HCT116 (cell line): ENCODE measurements at regions not wholly inside any gene's neighbourhood (a gene's known extent, or its start where the extent isn't known, plus 50 kb on each side); places are given as distances from the start of the nearest gene placed in this dataset.

Source experiments
- ATAC-seq: fragments of 200-7000 bp; cut with Tn5 transposase; 2 replicates; pipeline ENCODE4 v1.9.1; 2020; ENCODE audit warnings: mild to moderate bottlenecking, moderate library complexity
- BruUV-seq: library from RNA; stranded (reverse); fragments of 400-500 nt; replicated peaks from 2 replicates; lab custom pipeline; 2021; lab: Mats Ljungman, UMichigan
- CTCF ChIA-PET: fragments of 300-600 bp; sonication (Branson Sonifier 250); formaldehyde crosslinking; loops from one replicate; lab custom pipeline; 2021; ENCODE audit warnings: antibody characterized with exemption; lab: Charles Lee
- POLR2A ChIA-PET: fragments of 300-600, 350-600 bp; sonication (Branson Sonifier 250); formaldehyde crosslinking; loops from one replicate; lab custom pipeline; 2021; ENCODE audit warnings: antibody characterized with exemption; lab: Charles Lee
- RAD21 ChIA-PET, 2 experiments: fragments of 300-600 bp; sonication (Branson Sonifier 250); formaldehyde crosslinking; loops; one replicate each; lab custom pipeline; 2023; ENCODE audit warnings: low total read pairs in 2 of 2; ENCODE audit not compliant: uncharacterized antibody in 2 of 2, unreplicated experiment in 2 of 2, low non-redundant PET in 1 of 2; lab: Charles Lee
- DNase-seq: peaks from one replicate; pipeline ENCODE4 v3.0.0-alpha.2; 2010; ENCODE audit warnings: low read depth, low spot score
- H2AFZ ChIP-seq: fragments of 200-600 bp; shearing (Covaris generic), sonication (generic); 2 replicates; pipeline ENCODE4 v1.6.1; 2017; ENCODE audit warnings: low read depth, mixed run types, mixed read lengths, antibody characterized with exemption, low read length; ENCODE audit not compliant: poor library complexity, severe bottlenecking
- H3K27ac ChIP-seq: 2 replicates; pipeline ENCODE4 v1.5.1; 2012; ENCODE audit warnings: low read depth, low read length
- H3K27me3 ChIP-seq: fragments of 200-600 bp; sonication (generic); 2 replicates; pipeline ENCODE4 v1.6.1; 2016; ENCODE audit warnings: mixed run types, low read length, mixed read lengths; ENCODE audit not compliant: insufficient read depth
- H3K36me3 ChIP-seq, 2 experiments: fragments of 200-500 bp in 1 of 2; fragments of 200-600 bp in 1 of 2; sonication (Bioruptor generic) in 1 of 2; sonication (generic) in 1 of 2; 2 replicates each; pipeline versions ENCODE4 v1.5.1 to v1.6.1; 2014 to 2016; ENCODE audit warnings: low read length in 2 of 2, inconsistent platforms in 1 of 2, mixed read lengths in 1 of 2, mixed run types in 1 of 2; ENCODE audit not compliant: insufficient read depth in 2 of 2, control insufficient read depth in 1 of 2
- H3K4me1 ChIP-seq, 2 experiments: fragments of 200-600 bp in 1 of 2; sonication (generic) in 1 of 2; 2 replicates each; pipeline versions ENCODE4 v1.5.1 to v1.6.1; 2012 to 2017; ENCODE audit warnings: low read length in 2 of 2, inconsistent platforms in 1 of 2, mild to moderate bottlenecking in 1 of 2, mixed read lengths in 1 of 2, mixed run types in 1 of 2, moderate library complexity in 1 of 2; ENCODE audit not compliant: insufficient read depth in 2 of 2, control insufficient read depth in 1 of 2
- H3K4me2 ChIP-seq: fragments of 200-600 bp; sonication (generic); 2 replicates; pipeline ENCODE4 v1.6.1; 2017; ENCODE audit warnings: mixed run types, low read length, mixed read lengths
- H3K4me3 ChIP-seq, 2 experiments: fragments of 200-600 bp in 1 of 2; sonication (generic) in 1 of 2; replicated peaks in 1 of 2; 2 replicates each; pipeline ENCODE4 v1.5.1; 2011 to 2016; ENCODE audit warnings: low read length in 2 of 2, control low read depth in 1 of 2, low read depth in 1 of 2, mild to moderate bottlenecking in 1 of 2, mixed read lengths in 1 of 2, mixed run types in 1 of 2
- H3K79me2 ChIP-seq: fragments of 200-600 bp; sonication (generic); 2 replicates; pipeline ENCODE4 v1.6.1; 2017; ENCODE audit warnings: mild to moderate bottlenecking, mixed run types, low read length, moderate library complexity, mixed read lengths; ENCODE audit not compliant: insufficient read depth
- H3K9ac ChIP-seq: fragments of 200-600 bp; sonication (generic); 2 replicates; pipeline ENCODE4 v1.6.1; 2016; ENCODE audit warnings: low read length, mixed read lengths
- H3K9me2 ChIP-seq: fragments of 200-600 bp; sonication (generic), shearing (Covaris generic); 2 replicates; pipeline ENCODE4 v1.6.1; 2017; ENCODE audit warnings: mixed run types, mild to moderate bottlenecking, moderate library complexity; ENCODE audit not compliant: insufficient read depth
- H3K9me3 ChIP-seq, 2 experiments: fragments of 200-500 bp in 1 of 2; fragments of 200-600 bp in 1 of 2; sonication (Bioruptor generic) in 1 of 2; sonication (generic) in 1 of 2; 2 replicates each; pipeline ENCODE4 v1.6.1; 2014 to 2017; ENCODE audit warnings: low read length in 2 of 2, mixed read lengths in 2 of 2, inconsistent platforms in 1 of 2, low read depth in 1 of 2, mild to moderate bottlenecking in 1 of 2, mixed run types in 1 of 2, moderate library complexity in 1 of 2; ENCODE audit not compliant: control insufficient read depth in 1 of 2, insufficient read depth in 1 of 2
- H4K20me1 ChIP-seq: fragments of 200-600 bp; sonication (generic), shearing (Covaris generic); 2 replicates; pipeline ENCODE4 v1.6.1; 2017; ENCODE audit warnings: mixed run types, mild to moderate bottlenecking, moderate library complexity; ENCODE audit not compliant: insufficient read depth
- ATF3 ChIP-seq: IDR thresholded peaks from 2 replicates; pipeline ENCODE4 v1.6.1; 2012
- CBX3 ChIP-seq: IDR thresholded peaks from 2 replicates; pipeline ENCODE4 v1.6.1; 2012; ENCODE audit warnings: low read depth
- CEBPB ChIP-seq: IDR thresholded peaks from 2 replicates; pipeline ENCODE4 v1.6.1; 2012; ENCODE audit warnings: low read depth
- ELF1 ChIP-seq: IDR thresholded peaks from 2 replicates; pipeline ENCODE4 v1.6.1; 2012; ENCODE audit warnings: low read depth, borderline replicate concordance
- EZH2 ChIP-seq: fragments of 200-600 bp; sonication (generic); IDR thresholded peaks from 2 replicates; pipeline ENCODE4 v1.6.1; 2017; ENCODE audit warnings: antibody characterized with exemption, mixed run types
- EZH2phosphoT487 ChIP-seq: fragments of 200-600 bp; IDR thresholded peaks from 2 replicates; pipeline ENCODE4 v1.6.1; 2018; ENCODE audit warnings: antibody characterized with exemption, borderline replicate concordance
- JUND ChIP-seq: IDR thresholded peaks from 2 replicates; pipeline ENCODE4 v1.6.1; 2012
- POLR2A ChIP-seq: IDR thresholded peaks from 2 replicates; pipeline ENCODE4 v1.7.0; 2011; ENCODE audit warnings: borderline replicate concordance; ENCODE audit not compliant: insufficient read depth, insufficient read length; ENCODE audit errors: extremely low read depth
- POLR2AphosphoS5 ChIP-seq: IDR thresholded peaks from 2 replicates; pipeline ENCODE4 v1.6.1; 2011; ENCODE audit warnings: mild to moderate bottlenecking, low read depth, low read length, moderate library complexity
- RAD21 ChIP-seq: IDR thresholded peaks from 2 replicates; pipeline ENCODE4 v1.6.1; 2012; ENCODE audit warnings: low read depth, mild to moderate bottlenecking
- SIN3A ChIP-seq: IDR thresholded peaks from 2 replicates; pipeline ENCODE4 v1.6.1; 2012; ENCODE audit warnings: low read depth
- SP1 ChIP-seq: IDR thresholded peaks from 2 replicates; pipeline ENCODE4 v1.6.1; 2012; ENCODE audit warnings: low read depth
- SRF ChIP-seq: IDR thresholded peaks from 2 replicates; pipeline ENCODE4 v1.6.1; 2012; ENCODE audit warnings: low read depth
- TCF7L2 ChIP-seq: IDR thresholded peaks from 2 replicates; pipeline ENCODE4 v1.7.0; 2011; ENCODE audit warnings: borderline replicate concordance, inconsistent platforms; ENCODE audit not compliant: insufficient read depth, insufficient read length; ENCODE audit errors: extremely low read depth
- YY1 ChIP-seq: IDR thresholded peaks from 2 replicates; pipeline ENCODE4 v1.6.1; 2011; ENCODE audit warnings: low read length, low read depth, moderate library complexity, mild to moderate bottlenecking; ENCODE audit not compliant: insufficient replicate concordance; ENCODE audit errors: extremely low read depth
- ZFX ChIP-seq: fragments of 450-650 bp; IDR thresholded peaks from 2 replicates; pipeline ENCODE4 v1.6.1; 2017
- ZNF274 ChIP-seq: fragments of 200-500 bp; sonication (Bioruptor generic); IDR thresholded peaks from 2 replicates; pipeline ENCODE4 v1.6.1; 2014; ENCODE audit warnings: mild to moderate bottlenecking, low read depth, low read length, inconsistent platforms
- intact Hi-C: fragments of 100-400 bp; cut with micrococcal nuclease; formaldehyde crosslinking; loops from 2 replicates; pipeline ENCODE4 v1.10.0; 2022
- TF ChIP-seq, protein P1 (sequence below): IDR thresholded peaks from 2 replicates; pipeline ENCODE4 v1.6.1; 2012; ENCODE audit warnings: low read depth
- TF ChIP-seq, protein P2 (sequence below): IDR thresholded peaks from 2 replicates; pipeline ENCODE4 v1.6.1; 2011; ENCODE audit warnings: mild to moderate bottlenecking, low read length, moderate library complexity; ENCODE audit not compliant: insufficient replicate concordance; ENCODE audit errors: extremely low read depth
- TF ChIP-seq, protein P3 (sequence below), 3 experiments: fragments of 200-600 bp in 1 of 3; sonication (generic) in 1 of 3; IDR thresholded peaks in 2 of 3; conservative IDR thresholded peaks in 1 of 3; 2 replicates each; pipeline ENCODE4 v1.5.1; 2012 to 2017; ENCODE audit warnings: low read depth in 2 of 3, low read length in 2 of 3, antibody characterized with exemption in 1 of 3, borderline replicate concordance in 1 of 3, control low read depth in 1 of 3, mild to moderate bottlenecking in 1 of 3, mixed read lengths in 1 of 3, mixed run types in 1 of 3, moderate library complexity in 1 of 3; ENCODE audit not compliant: insufficient read depth in 1 of 3

DNA sequence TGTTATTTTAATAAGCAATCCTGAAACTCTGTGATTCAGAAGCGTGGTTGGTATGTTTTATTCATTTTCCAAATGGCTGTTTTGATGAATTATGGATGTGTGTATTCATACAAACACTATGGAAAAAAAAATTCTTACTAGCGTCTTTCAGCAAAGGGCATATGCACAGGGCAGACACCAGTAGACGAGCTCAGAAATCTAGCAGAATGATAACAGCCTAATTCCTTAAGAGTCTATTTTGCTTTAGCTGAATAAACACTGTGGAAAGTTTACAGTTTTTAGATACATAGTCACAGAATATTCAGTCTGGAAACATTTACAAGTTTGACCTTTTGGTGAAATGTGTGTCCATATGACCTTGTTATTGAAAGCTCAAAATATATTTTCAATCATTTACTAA lies 418.8 kb upstream of the LUZP2 start:
- ATAC-seq, result no peak
- H3K79me2 ChIP-seq, result no peaks in the 10 kb centered on the region
- TF ChIP-seq, protein P1, sequence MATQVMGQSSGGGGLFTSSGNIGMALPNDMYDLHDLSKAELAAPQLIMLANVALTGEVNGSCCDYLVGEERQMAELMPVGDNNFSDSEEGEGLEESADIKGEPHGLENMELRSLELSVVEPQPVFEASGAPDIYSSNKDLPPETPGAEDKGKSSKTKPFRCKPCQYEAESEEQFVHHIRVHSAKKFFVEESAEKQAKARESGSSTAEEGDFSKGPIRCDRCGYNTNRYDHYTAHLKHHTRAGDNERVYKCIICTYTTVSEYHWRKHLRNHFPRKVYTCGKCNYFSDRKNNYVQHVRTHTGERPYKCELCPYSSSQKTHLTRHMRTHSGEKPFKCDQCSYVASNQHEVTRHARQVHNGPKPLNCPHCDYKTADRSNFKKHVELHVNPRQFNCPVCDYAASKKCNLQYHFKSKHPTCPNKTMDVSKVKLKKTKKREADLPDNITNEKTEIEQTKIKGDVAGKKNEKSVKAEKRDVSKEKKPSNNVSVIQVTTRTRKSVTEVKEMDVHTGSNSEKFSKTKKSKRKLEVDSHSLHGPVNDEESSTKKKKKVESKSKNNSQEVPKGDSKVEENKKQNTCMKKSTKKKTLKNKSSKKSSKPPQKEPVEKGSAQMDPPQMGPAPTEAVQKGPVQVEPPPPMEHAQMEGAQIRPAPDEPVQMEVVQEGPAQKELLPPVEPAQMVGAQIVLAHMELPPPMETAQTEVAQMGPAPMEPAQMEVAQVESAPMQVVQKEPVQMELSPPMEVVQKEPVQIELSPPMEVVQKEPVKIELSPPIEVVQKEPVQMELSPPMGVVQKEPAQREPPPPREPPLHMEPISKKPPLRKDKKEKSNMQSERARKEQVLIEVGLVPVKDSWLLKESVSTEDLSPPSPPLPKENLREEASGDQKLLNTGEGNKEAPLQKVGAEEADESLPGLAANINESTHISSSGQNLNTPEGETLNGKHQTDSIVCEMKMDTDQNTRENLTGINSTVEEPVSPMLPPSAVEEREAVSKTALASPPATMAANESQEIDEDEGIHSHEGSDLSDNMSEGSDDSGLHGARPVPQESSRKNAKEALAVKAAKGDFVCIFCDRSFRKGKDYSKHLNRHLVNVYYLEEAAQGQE, result no peak
- TF ChIP-seq POLR2AphosphoS5 (no peak), SP1 (no peak), TCF7L2 (no peak), ATF3 (no peak), JUND (no peak), SRF (no peak), RAD21 (no peak), EZH2phosphoT487 (no peak), CBX3 (no peak), ZNF274 (no peak), SIN3A (no peak), ELF1 (no peak), YY1 (no peak), POLR2A (no peak), EZH2 (no peak), ZFX (no peak), CEBPB (no peak)
- TF ChIP-seq, protein P2, sequence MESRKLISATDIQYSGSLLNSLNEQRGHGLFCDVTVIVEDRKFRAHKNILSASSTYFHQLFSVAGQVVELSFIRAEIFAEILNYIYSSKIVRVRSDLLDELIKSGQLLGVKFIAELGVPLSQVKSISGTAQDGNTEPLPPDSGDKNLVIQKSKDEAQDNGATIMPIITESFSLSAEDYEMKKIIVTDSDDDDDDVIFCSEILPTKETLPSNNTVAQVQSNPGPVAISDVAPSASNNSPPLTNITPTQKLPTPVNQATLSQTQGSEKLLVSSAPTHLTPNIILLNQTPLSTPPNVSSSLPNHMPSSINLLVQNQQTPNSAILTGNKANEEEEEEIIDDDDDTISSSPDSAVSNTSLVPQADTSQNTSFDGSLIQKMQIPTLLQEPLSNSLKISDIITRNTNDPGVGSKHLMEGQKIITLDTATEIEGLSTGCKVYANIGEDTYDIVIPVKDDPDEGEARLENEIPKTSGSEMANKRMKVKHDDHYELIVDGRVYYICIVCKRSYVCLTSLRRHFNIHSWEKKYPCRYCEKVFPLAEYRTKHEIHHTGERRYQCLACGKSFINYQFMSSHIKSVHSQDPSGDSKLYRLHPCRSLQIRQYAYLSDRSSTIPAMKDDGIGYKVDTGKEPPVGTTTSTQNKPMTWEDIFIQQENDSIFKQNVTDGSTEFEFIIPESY, result no peak
- TF ChIP-seq, protein P3, sequence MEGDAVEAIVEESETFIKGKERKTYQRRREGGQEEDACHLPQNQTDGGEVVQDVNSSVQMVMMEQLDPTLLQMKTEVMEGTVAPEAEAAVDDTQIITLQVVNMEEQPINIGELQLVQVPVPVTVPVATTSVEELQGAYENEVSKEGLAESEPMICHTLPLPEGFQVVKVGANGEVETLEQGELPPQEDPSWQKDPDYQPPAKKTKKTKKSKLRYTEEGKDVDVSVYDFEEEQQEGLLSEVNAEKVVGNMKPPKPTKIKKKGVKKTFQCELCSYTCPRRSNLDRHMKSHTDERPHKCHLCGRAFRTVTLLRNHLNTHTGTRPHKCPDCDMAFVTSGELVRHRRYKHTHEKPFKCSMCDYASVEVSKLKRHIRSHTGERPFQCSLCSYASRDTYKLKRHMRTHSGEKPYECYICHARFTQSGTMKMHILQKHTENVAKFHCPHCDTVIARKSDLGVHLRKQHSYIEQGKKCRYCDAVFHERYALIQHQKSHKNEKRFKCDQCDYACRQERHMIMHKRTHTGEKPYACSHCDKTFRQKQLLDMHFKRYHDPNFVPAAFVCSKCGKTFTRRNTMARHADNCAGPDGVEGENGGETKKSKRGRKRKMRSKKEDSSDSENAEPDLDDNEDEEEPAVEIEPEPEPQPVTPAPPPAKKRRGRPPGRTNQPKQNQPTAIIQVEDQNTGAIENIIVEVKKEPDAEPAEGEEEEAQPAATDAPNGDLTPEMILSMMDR (IDR thresholded peaks at IDR 0.05 in 2 of 3, conservative IDR thresholded peaks at IDR 0.05 in 1 of 3; ENCODE audit: borderline replicate concordance in 1 of 3, insufficient read depth in 1 of 3, low read depth in 2 of 3, low read length in 2 of 3), result no peak
- ChIA-PET RAD21 (no interaction called here), CTCF (no interaction called here), POLR2A (no interaction called here)
- no peak overlapping the region for H3K9ac ChIP-seq
- no peaks in the 10 kb centered on the region for H3K4me1 ChIP-seq
- no peaks in the 10 kb centered on the region for H3K27me3 ChIP-seq
- intact Hi-C loops, result no loop called here
- peaks cover 4 to 27% of the 10 kb centered on the region in 2 experiments; a peak in 2 of 4 replicates for H3K9me3 ChIP-seq
- no peaks in the 10 kb centered on the region for H4K20me1 ChIP-seq
- H3K27ac ChIP-seq, result no peak overlapping the region
- no peak overlapping the region for H2AFZ ChIP-seq
- no peak for DNase-seq
- H3K4me2 ChIP-seq, result no peak overlapping the region
- no TSS peak for BruUV-seq
- H3K36me3 ChIP-seq, result no peaks in the 10 kb centered on the region
- H3K4me3 ChIP-seq, result no peak overlapping the region
- H3K9me2 ChIP-seq, result no peaks in the 10 kb centered on the region
